ENCODE measurements at regions not wholly inside any gene's neighbourhood (a gene's known extent, or its start where the extent isn't known, plus 50 kb on each side); places are given as distances from the start of the nearest gene placed in this dataset.
A peak's percentile ranks its signal among the peaks of the same experiment; 100 is the strongest.

- Mint-ChIP-seq H3K36me3 (ENCODE audit: insufficient read depth in 2 of 2) (no peaks in the 10 kb centered on the region), H3K9me3 (peaks cover 0 to 2% of the 10 kb centered on the region in 2 donors), H3K4me1 (ENCODE audit: low read depth) (no peaks in the 10 kb centered on the region), H3K27ac (no peak overlapping the region), H3K4me3 (no peak overlapping the region), H3K27me3 (ENCODE audit: low read depth) (no peaks in the 10 kb centered on the region)
- ATAC-seq (replicated peaks in 1 of 2) (no peak), DNase-seq (no peak)
Observed at GRCh38 chr16:86974120-86974519, 343.1 kb downstream of the C16orf95 start.

GRCh38 chr16:86975445-86975844 is 341.7 kb downstream of the C16orf95 start:
- no peak overlapping the region for H3K27ac Mint-ChIP-seq
- DNase-seq (no peak), ATAC-seq (replicated peaks in 1 of 2) (peak in 1 of 2 donors; percentile 47)
- H3K4me1 Mint-ChIP-seq (ENCODE audit: low read depth) = no peaks in the 10 kb centered on the region
- H3K36me3 Mint-ChIP-seq (ENCODE audit: insufficient read depth in 2 of 2) = no peaks in the 10 kb centered on the region
- no peaks in the 10 kb centered on the region for H3K27me3 Mint-ChIP-seq (ENCODE audit: low read depth)
- H3K4me3 Mint-ChIP-seq = no peak overlapping the region
- peaks cover 0 to 2% of the 10 kb centered on the region in 2 donors for H3K9me3 Mint-ChIP-seq

GRCh38 chr16:86977076-86977676 is 340.0 kb downstream of the C16orf95 start:
- ATAC-seq (replicated peaks in 1 of 2) = no peak
- Mint-ChIP-seq H3K36me3 (ENCODE audit: insufficient read depth in 2 of 2) (no peaks in the 10 kb centered on the region), H3K4me1 (ENCODE audit: low read depth) (no peaks in the 10 kb centered on the region), H3K27ac (no peak overlapping the region), H3K4me3 (no peak overlapping the region), H3K27me3 (ENCODE audit: low read depth) (no peaks in the 10 kb centered on the region), H3K9me3 (peaks cover 0 to 2% of the 10 kb centered on the region in 2 donors)
- DNase-seq = no peak

- ATAC-seq (replicated peaks in 1 of 2) (no peak), DNase-seq (no peak)
- Mint-ChIP-seq H3K36me3 (ENCODE audit: insufficient read depth in 2 of 2) (no peaks in the 10 kb centered on the region), H3K4me3 (no peak overlapping the region), H3K27me3 (ENCODE audit: low read depth) (no peaks in the 10 kb centered on the region), H3K27ac (no peak overlapping the region), H3K4me1 (ENCODE audit: low read depth) (no peaks in the 10 kb centered on the region), H3K9me3 (peaks cover 0 to 2% of the 10 kb centered on the region in 2 donors)
Observed at GRCh38 chr16:86978445-86979030, 338.7 kb downstream of the C16orf95 start.

- Mint-ChIP-seq H3K4me3 (no peak overlapping the region), H3K4me1 (ENCODE audit: low read depth) (no peaks in the 10 kb centered on the region), H3K9me3 (peaks cover 0 to 2% of the 10 kb centered on the region in 2 donors), H3K27ac (no peak overlapping the region), H3K36me3 (ENCODE audit: insufficient read depth in 2 of 2) (no peaks in the 10 kb centered on the region), H3K27me3 (ENCODE audit: low read depth) (no peaks in the 10 kb centered on the region)
- ATAC-seq (replicated peaks in 1 of 2) (no peak), DNase-seq (no peak)
Observed at GRCh38 chr16:86979061-86979460, 338.1 kb downstream of the C16orf95 start.

- DNase-seq (no peak), ATAC-seq (replicated peaks in 1 of 2) (no peak)
- Mint-ChIP-seq H3K27ac (no peak overlapping the region), H3K36me3 (ENCODE audit: insufficient read depth in 2 of 2) (no peaks in the 10 kb centered on the region), H3K4me1 (ENCODE audit: low read depth) (no peaks in the 10 kb centered on the region), H3K27me3 (ENCODE audit: low read depth) (no peaks in the 10 kb centered on the region), H3K9me3 (peaks cover 0 to 2% of the 10 kb centered on the region in 2 donors), H3K4me3 (no peak overlapping the region)
Observed at GRCh38 chr16:86979984-86980553, 337.1 kb downstream of the C16orf95 start.

GRCh38 chr16:86980644-86981043 is 336.5 kb downstream of the C16orf95 start:
- no peaks in the 10 kb centered on the region for H3K4me1 Mint-ChIP-seq (ENCODE audit: low read depth)
- no peak overlapping the region for H3K27ac Mint-ChIP-seq
- H3K36me3 Mint-ChIP-seq (ENCODE audit: insufficient read depth in 2 of 2) = no peaks in the 10 kb centered on the region
- ATAC-seq (replicated peaks in 1 of 2) (no peak), DNase-seq (no peak)
- H3K4me3 Mint-ChIP-seq = no peak overlapping the region
- H3K27me3 Mint-ChIP-seq (ENCODE audit: low read depth) = no peaks in the 10 kb centered on the region
- H3K9me3 Mint-ChIP-seq = no peaks in the 10 kb centered on the region

- no peaks in the 10 kb centered on the region for H3K9me3 Mint-ChIP-seq
- ATAC-seq (replicated peaks in 1 of 2) (no peak), DNase-seq (no peak)
- no peak overlapping the region for H3K4me3 Mint-ChIP-seq
- H3K27me3 Mint-ChIP-seq (ENCODE audit: low read depth) = no peaks in the 10 kb centered on the region
- H3K27ac Mint-ChIP-seq = no peak overlapping the region
- no peaks in the 10 kb centered on the region for H3K4me1 Mint-ChIP-seq (ENCODE audit: low read depth)
- no peaks in the 10 kb centered on the region for H3K36me3 Mint-ChIP-seq (ENCODE audit: insufficient read depth in 2 of 2)
Observed at GRCh38 chr16:86982347-86982596, 334.9 kb downstream of the C16orf95 start.

- DNase-seq (no peak), ATAC-seq (replicated peaks in 1 of 2) (no peak)
- H3K36me3 Mint-ChIP-seq (ENCODE audit: insufficient read depth in 2 of 2) = no peaks in the 10 kb centered on the region
- H3K9me3 Mint-ChIP-seq = no peaks in the 10 kb centered on the region
- H3K4me3 Mint-ChIP-seq = no peak overlapping the region
- no peak overlapping the region for H3K27ac Mint-ChIP-seq
- no peaks in the 10 kb centered on the region for H3K4me1 Mint-ChIP-seq (ENCODE audit: low read depth)
- H3K27me3 Mint-ChIP-seq (ENCODE audit: low read depth) = no peaks in the 10 kb centered on the region
Observed at GRCh38 chr16:86982912-86983311, 334.3 kb downstream of the C16orf95 start.

GRCh38 chr16:86983621-86984020 is 333.6 kb downstream of the C16orf95 start:
- Mint-ChIP-seq H3K27ac (no peak overlapping the region), H3K27me3 (ENCODE audit: low read depth) (no peaks in the 10 kb centered on the region), H3K36me3 (ENCODE audit: insufficient read depth in 2 of 2) (no peaks in the 10 kb centered on the region), H3K4me1 (ENCODE audit: low read depth) (no peaks in the 10 kb centered on the region), H3K4me3 (no peak overlapping the region), H3K9me3 (no peaks in the 10 kb centered on the region)
- DNase-seq (no peak), ATAC-seq (replicated peaks in 1 of 2) (no peak)

- ATAC-seq (replicated peaks in 1 of 2) (no peak), DNase-seq (no peak)
- Mint-ChIP-seq H3K4me3 (no peak overlapping the region), H3K27ac (no peak overlapping the region), H3K4me1 (ENCODE audit: low read depth) (no peaks in the 10 kb centered on the region), H3K9me3 (no peaks in the 10 kb centered on the region), H3K36me3 (ENCODE audit: insufficient read depth in 2 of 2) (no peaks in the 10 kb centered on the region), H3K27me3 (ENCODE audit: low read depth) (no peaks in the 10 kb centered on the region)
Observed at GRCh38 chr16:86984343-86984742, 332.8 kb downstream of the C16orf95 start.

GRCh38 chr16:86984991-86985647 is 332.1 kb downstream of the C16orf95 start:
- Mint-ChIP-seq H3K4me1 (ENCODE audit: low read depth) (peaks cover under 1% of the 10 kb centered on the region), H3K36me3 (ENCODE audit: insufficient read depth in 2 of 2) (no peaks in the 10 kb centered on the region), H3K27me3 (ENCODE audit: low read depth) (peaks cover 1% of the 10 kb centered on the region), H3K9me3 (no peaks in the 10 kb centered on the region), H3K4me3 (no peak overlapping the region), H3K27ac (no peak overlapping the region)
- ATAC-seq (replicated peaks in 1 of 2) (no peak), DNase-seq (no peak)

- no peak overlapping the region for H3K4me3 Mint-ChIP-seq
- H3K9me3 Mint-ChIP-seq = no peaks in the 10 kb centered on the region
- no peak for ATAC-seq (replicated peaks in 1 of 2)
Observed at GRCh38 chr16:86985648-86986015, 331.6 kb downstream of the C16orf95 start.

GRCh38 chr16:86986136-86986535 is 331.1 kb downstream of the C16orf95 start:
- H3K4me1 Mint-ChIP-seq (ENCODE audit: low read depth) = peaks cover 5% of the 10 kb centered on the region
- H3K4me3 Mint-ChIP-seq = no peak overlapping the region
- no peak overlapping the region for H3K27ac Mint-ChIP-seq
- no peak for ATAC-seq (replicated peaks in 1 of 2)
- H3K9me3 Mint-ChIP-seq = no peaks in the 10 kb centered on the region
- H3K27me3 Mint-ChIP-seq (ENCODE audit: low read depth) = peaks cover 12% of the 10 kb centered on the region
- DNase-seq = no peak
- no peaks in the 10 kb centered on the region for H3K36me3 Mint-ChIP-seq (ENCODE audit: insufficient read depth in 2 of 2)

More at GRCh38 chr16:86985648-86986015, 331.6 kb downstream of the C16orf95 start:
- H3K36me3 Mint-ChIP-seq (ENCODE audit: insufficient read depth in 2 of 2) = no peaks in the 10 kb centered on the region
- H3K4me1 Mint-ChIP-seq (ENCODE audit: low read depth) = peaks cover 5% of the 10 kb centered on the region
- no peak overlapping the region for H3K27ac Mint-ChIP-seq
- peaks cover 6% of the 10 kb centered on the region for H3K27me3 Mint-ChIP-seq (ENCODE audit: low read depth)
- no peak for DNase-seq

Data from activated T-cell treated with anti-CD3 and anti-CD28 coated beads, Interleukin-2, amount 50 U/mL, for 72 hours (primary cell).